HG03095 (cell line): ENCODE measurements at regions not wholly inside any gene's neighbourhood (a gene's known extent, or its start where the extent isn't known, plus 50 kb on each side); places are given as distances from the start of the nearest gene placed in this dataset.

Experiments used
- ATAC-seq: cut with Tn5 transposase; IDR thresholded peaks from one replicate; pipeline ENCODE4 v1.9.1; 2021; ENCODE audit warnings: moderate library complexity; ENCODE audit not compliant: unreplicated experiment

GRCh38 chr6:21949211-21949801 is 347.5 kb downstream of the PRL start:
- no peak for ATAC-seq

- no peak for ATAC-seq
Measured at GRCh38 chr6:21952367-21952766, 344.5 kb downstream of the PRL start.

- ATAC-seq, result no peak
Measured at GRCh38 chr6:21953831-21954801, 342.7 kb downstream of the PRL start.

DNA sequence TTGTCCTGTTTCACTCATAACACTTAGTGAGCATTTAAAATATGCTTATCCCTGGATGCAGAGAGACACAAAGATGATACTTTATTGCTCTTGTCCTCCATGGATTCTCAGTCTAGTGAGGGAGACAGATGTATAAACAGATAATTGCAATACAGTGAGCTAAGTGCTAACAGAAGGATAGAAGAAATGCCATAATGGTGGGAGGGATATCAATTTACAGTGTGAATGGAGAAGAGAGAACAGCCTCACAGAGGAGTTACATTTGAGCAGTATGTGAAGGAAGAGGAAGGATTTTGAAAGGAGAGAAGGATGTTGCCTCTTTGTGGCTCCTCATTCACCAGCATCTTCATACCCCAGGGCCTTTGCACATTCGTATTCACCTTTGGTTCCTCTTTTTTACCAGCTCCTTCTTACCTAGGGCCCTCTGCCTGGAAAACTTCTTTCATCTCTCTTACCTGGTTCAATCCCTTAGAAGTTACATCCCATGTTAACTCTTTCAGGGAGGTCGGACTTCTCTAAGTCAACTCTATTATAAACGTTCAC is 341.7 kb downstream of the PRL start:
- no peak for ATAC-seq

DNA sequence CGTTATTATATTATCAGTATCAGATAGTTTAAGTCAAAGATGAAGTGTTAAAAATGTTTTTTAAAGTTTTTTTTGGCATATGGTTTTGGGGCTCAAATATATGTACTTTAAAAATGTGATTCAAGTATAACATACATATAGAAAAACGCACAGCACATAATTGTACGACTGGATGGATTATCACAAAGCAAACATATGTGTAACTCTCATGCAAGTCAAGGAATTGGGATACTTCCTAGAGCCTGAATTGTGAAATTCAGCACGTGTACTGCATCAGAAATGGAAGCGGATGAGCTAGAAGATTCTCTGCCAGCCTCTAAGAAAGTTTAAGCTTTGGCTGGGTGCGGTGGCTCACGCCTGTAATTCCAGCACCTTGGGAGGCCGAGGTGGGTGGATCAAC is 340.9 kb downstream of the PRL start:
- no peak for ATAC-seq

- ATAC-seq, result no peak
Measured at GRCh38 chr6:21958428-21958827, 338.4 kb downstream of the PRL start.

- ATAC-seq, result no peak
Measured at GRCh38 chr6:21961226-21961625, 335.6 kb downstream of the PRL start.

DNA sequence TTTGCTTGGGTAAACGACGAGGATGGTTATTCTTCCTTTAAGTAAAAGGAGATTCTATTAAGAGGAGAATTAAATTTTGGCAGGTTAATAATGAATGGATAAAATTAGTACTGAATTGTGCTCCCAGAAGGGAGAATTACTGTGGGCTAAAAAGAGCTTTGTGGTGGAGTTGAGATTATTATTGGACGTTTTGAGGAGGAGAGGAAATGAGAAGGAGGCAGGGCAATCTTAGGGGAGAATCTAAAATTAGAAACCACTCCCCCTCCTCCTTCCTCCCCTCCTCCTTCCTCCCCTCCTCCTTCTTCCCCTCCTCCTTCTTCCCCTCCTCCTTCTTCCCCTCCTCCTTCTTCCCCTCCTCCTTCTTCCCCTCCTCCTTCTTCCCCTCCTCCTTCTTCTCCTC is 331.8 kb downstream of the PRL start:
- no peak for ATAC-seq

- no peak for ATAC-seq
Measured at GRCh38 chr6:21965953-21966539, 330.8 kb downstream of the PRL start.

DNA sequence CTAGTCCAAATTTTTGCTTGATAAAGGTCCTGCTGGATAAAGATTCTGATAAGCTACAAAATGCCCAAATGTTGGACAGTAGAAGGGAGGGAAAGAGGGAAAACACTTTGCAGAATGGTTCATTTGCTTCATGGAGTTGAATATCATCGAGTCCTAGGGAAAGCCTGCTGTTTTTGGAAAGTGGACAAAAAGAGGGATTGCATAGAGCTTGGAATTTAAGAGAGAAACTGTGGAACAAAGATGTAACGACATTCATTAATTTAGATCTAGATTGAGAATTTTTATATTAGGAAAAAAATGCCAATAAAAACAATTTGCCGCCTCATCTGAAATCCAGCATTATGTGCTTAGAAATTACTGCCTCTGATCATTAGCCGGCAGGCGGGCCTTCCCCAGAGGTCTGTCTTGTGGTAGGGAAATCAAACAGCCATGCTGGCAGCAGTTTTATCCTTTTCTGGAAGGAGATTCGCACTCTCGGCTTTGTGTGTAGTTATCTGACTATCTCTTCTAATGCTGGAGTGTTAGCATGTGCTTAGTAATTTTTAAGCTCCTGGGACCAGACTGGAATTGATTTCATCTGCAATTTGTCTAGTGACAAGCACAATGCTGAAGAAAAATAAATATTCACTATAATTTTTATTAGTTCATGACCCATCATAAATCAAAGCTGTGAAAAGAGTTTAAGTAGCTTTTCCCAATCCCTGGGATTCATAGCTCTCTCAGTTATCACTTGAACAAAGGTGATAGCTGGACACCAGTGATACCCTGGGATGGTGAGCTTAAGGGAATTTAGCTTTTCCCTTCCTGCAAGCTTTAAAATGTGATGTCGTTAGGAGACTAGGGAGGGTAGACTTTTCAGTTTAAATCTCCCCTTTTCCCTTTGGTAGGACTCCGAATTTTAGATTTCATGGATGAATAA is 329.5 kb downstream of the PRL start:
- ATAC-seq, result no peak

- no peak for ATAC-seq
Measured at GRCh38 chr6:21968411-21968810, 328.4 kb downstream of the PRL start.

- ATAC-seq, result no peak
Measured at GRCh38 chr6:21969192-21969591, 327.6 kb downstream of the PRL start.

GRCh38 chr6:21970569-21971300 is 326.1 kb downstream of the PRL start:
- ATAC-seq, result no peak

DNA sequence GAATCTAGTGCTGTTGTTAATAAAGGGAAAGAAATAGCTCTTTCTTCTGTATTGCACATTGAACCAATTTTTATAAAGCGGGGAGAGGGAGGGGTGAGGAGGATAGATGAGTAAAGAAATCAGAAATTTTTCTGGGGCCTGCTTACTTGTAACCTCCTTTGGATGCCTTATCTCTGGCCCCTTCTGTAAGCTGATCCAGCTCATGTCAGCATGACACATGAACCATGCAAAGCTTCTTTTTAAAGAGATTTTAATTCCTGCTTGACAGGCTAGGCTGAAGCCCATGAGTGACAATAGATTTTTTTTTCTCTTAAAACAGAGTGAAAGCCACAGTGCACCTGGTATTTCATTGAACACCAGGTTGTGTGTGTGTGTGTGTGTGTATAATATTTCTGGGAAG is 325.3 kb downstream of the PRL start:
- no peak for ATAC-seq

DNA sequence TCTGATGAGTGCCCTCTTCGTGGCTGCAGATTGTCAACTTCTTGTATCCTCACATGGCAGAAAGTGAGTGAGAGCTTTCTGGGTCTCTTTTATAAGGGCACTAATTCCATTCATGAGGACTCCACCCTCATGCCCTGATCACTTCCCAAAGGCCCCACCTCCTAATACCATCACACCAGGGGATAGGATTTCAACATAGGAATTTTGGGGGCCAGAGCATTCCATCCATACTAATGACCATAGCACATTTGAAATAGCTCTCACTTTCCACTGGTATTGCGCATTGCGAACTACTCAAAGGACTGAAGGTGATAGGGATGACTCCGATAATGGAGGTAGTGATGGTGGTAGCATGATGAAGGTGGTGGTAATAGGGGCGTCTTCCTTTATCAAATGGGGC is 324.3 kb downstream of the PRL start:
- no peak for ATAC-seq

- ATAC-seq, result no peak
Measured at GRCh38 chr6:21977346-21977745, 319.5 kb downstream of the PRL start.

DNA sequence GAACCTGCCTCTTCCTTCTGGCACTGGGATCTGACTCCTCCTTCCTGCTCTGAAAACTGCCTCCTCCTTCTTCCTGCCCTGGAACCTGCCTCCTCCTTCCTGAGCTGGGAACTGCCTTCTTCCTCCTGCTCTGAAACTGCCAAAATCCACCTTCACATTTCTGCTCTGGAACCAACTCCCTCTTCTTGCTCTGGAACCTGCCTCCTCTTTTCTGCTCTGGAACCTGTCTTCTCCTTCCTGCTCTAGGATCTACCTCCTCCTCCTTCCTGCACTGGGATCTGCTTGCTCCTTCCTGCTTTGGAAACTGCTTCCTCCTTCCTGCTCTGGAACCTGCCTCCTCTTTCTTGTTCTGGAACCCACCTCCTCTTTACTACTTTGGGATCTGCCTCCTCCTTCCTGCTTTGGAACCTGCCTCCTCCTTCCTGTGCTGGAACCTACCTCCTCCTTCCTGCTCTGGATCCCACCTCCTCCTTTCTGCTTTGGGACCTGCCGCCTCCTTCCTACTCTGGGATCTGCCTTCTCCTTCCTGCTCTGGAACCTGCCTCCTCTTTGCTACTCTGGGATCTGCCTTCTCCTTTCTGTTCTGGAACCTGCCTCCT is 315.5 kb downstream of the PRL start:
- no peak for ATAC-seq

DNA sequence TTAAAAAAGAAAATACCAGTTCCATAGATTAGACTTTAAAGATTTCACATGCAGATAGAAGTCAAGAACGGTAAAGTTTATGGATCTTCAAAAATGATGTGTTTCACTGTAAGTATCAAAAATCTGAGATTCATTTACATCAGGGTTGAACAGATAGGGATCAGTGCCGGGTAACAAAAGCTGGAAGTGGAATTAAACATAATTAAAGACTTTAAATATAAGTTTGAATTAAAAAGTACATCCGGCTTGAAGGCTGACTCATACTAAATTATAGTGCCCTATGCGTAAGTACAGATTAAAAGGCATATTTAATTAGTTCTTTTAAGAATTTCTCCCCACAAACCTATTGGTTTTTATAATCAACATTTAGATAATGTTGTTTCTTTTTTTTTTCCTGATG is 312.7 kb downstream of the PRL start:
- ATAC-seq, result no peak

- ATAC-seq, result no peak
Measured at GRCh38 chr6:21984561-21984960, 312.3 kb downstream of the PRL start.

DNA sequence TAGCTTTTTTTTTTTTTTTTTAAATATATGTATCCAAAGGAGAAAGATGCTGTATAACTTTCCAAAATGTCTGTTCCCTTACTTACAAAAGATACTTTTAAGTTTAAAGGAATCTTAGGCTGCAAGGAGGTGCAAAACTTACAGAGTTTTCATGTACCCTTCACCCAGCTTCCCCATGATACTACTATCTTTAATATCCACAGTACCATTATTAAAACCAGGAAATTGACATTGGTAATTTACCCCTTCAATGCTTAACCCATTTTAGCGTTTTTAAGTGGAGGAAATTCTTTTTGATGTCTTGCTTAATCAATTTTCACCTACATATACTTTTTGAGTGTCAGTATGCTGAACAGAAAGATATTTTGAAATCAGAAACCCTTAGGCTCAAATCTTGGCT is 310.9 kb downstream of the PRL start:
- ATAC-seq, result no peak
